Suppressor macrophage treated with lipopolysaccharide for 1 hour (primary cell): ENCODE measurements at regions not wholly inside any gene's neighbourhood (a gene's known extent, or its start where the extent isn't known, plus 50 kb on each side); places are given as distances from the start of the nearest gene placed in this dataset.

Source experiments
- DNase-seq, 3 donors: peaks; one replicate each; pipeline ENCODE4 v3.0.0-alpha.2; 2020 to 2022

- DNase-seq = no peak
Measured at GRCh38 chr4:115418635-115419396, 305.4 kb upstream of the NDST4 start.

GRCh38 chr4:115396034-115396433 lies 282.6 kb upstream of the NDST4 start:
- no peak for DNase-seq

- DNase-seq = no peak
Measured at GRCh38 chr4:115376866-115377265, 263.4 kb upstream of the NDST4 start.

GRCh38 chr4:115374621-115375020 lies 261.2 kb upstream of the NDST4 start:
- no peak for DNase-seq

- no peak for DNase-seq
Measured at GRCh38 chr4:115370490-115370889, 257.1 kb upstream of the NDST4 start.

- DNase-seq = no peak
Measured at GRCh38 chr4:115370012-115370411, 256.6 kb upstream of the NDST4 start.

- no peak for DNase-seq
Measured at GRCh38 chr4:115366390-115366789, 253.0 kb upstream of the NDST4 start.

GRCh38 chr4:115365185-115365584 lies 251.8 kb upstream of the NDST4 start:
- DNase-seq = no peak

GRCh38 chr4:115361781-115362180 lies 248.4 kb upstream of the NDST4 start:
- no peak for DNase-seq

GRCh38 chr4:115360431-115360830 lies 247.0 kb upstream of the NDST4 start:
- DNase-seq = no peak

- no peak for DNase-seq
Measured at GRCh38 chr4:115357776-115358175, 244.4 kb upstream of the NDST4 start.

GRCh38 chr4:115356176-115356575 lies 242.8 kb upstream of the NDST4 start:
- no peak for DNase-seq

- no peak for DNase-seq
Measured at GRCh38 chr4:115355329-115355728, 241.9 kb upstream of the NDST4 start.

- DNase-seq = no peak
Measured at GRCh38 chr4:115353370-115353769, 239.9 kb upstream of the NDST4 start.

GRCh38 chr4:115343171-115343570 lies 229.8 kb upstream of the NDST4 start:
- DNase-seq = no peak

GRCh38 chr4:115334736-115335411 lies 221.5 kb upstream of the NDST4 start:
- DNase-seq = no peak

- no peak for DNase-seq
Measured at GRCh38 chr4:115332078-115332477, 218.7 kb upstream of the NDST4 start.

- no peak for DNase-seq
Measured at GRCh38 chr4:115331241-115331640, 217.8 kb upstream of the NDST4 start.

GRCh38 chr4:115325836-115326235 lies 212.4 kb upstream of the NDST4 start:
- no peak for DNase-seq

- no peak for DNase-seq
Measured at GRCh38 chr4:115323106-115323707, 209.8 kb upstream of the NDST4 start.

- DNase-seq = no peak
Measured at GRCh38 chr4:115315182-115315581, 201.8 kb upstream of the NDST4 start.

GRCh38 chr4:115310641-115311040 lies 197.2 kb upstream of the NDST4 start:
- no peak for DNase-seq

GRCh38 chr4:115294717-115295116 lies 181.3 kb upstream of the NDST4 start:
- no peak for DNase-seq

- DNase-seq = no peak
Measured at GRCh38 chr4:115293093-115293462, 179.7 kb upstream of the NDST4 start.
